GM18909 (cell line): ENCODE measurements at regions not wholly inside any gene's neighbourhood (a gene's known extent, or its start where the extent isn't known, plus 50 kb on each side); places are given as distances from the start of the nearest gene placed in this dataset.
"Not testable (repeated sequence)": the region's sequence is repeated elsewhere in the genome, so short reads cannot be mapped to it uniquely, and the experiment has no call there.

ENCODE experiments used
- ATAC-seq: cut with Tn5 transposase; IDR thresholded peaks from one replicate; pipeline ENCODE4 v1.9.1; 2021; ENCODE audit warnings: mild to moderate bottlenecking; ENCODE audit not compliant: unreplicated experiment, poor library complexity

GRCh38 chr6:144955392-144955791, 670.3 kb downstream of the UTRN start:
- ATAC-seq, result no peak

GRCh38 chr6:144955859-144956258, 670.7 kb downstream of the UTRN start:
- ATAC-seq, result no peak

GRCh38 chr6:144956697-144957096, 671.6 kb downstream of the UTRN start:
- not testable (repeated sequence) for ATAC-seq

GRCh38 chr6:144957236-144957937, 672.3 kb downstream of the UTRN start:
- ATAC-seq, result no peak

- no peak for ATAC-seq
These were observed 684.0 kb downstream of the UTRN start for GRCh38 chr6:144969154-144969553.

GRCh38 chr6:144969602-144970272, 684.6 kb downstream of the UTRN start:
- ATAC-seq, result no peak

- ATAC-seq, result not testable (repeated sequence)
These were observed 692.2 kb downstream of the UTRN start for GRCh38 chr6:144977250-144977864.

- no peak for ATAC-seq
These were observed 693.1 kb downstream of the UTRN start for GRCh38 chr6:144978208-144978607.

GRCh38 chr6:144986271-144986670, 701.1 kb downstream of the UTRN start:
- no peak for ATAC-seq

- no peak for ATAC-seq
These were observed 704.4 kb downstream of the UTRN start for GRCh38 chr6:144989319-144990107.

GRCh38 chr6:144990784-144991183, 705.6 kb downstream of the UTRN start:
- no peak for ATAC-seq

- no peak for ATAC-seq
These were observed 708.7 kb downstream of the UTRN start for GRCh38 chr6:144993870-144994269.

GRCh38 chr6:144997996-144998395, 712.9 kb downstream of the UTRN start:
- no peak for ATAC-seq

- ATAC-seq, result no peak
These were observed 714.0 kb downstream of the UTRN start for GRCh38 chr6:144999127-144999526.

GRCh38 chr6:145003145-145003544, 718.0 kb downstream of the UTRN start:
- no peak for ATAC-seq

- no peak for ATAC-seq
These were observed 721.8 kb downstream of the UTRN start for GRCh38 chr6:145006914-145007313.

GRCh38 chr6:145008715-145009114, 723.6 kb downstream of the UTRN start:
- no peak for ATAC-seq

- no peak for ATAC-seq
These were observed 724.6 kb downstream of the UTRN start for GRCh38 chr6:145009711-145010110.

- ATAC-seq, result no peak
These were observed 723.2 kb downstream of the EPM2A start for GRCh38 chr6:145012039-145012662.
